EH (cell line): ENCODE measurements at regions not wholly inside any gene's neighbourhood (a gene's known extent, or its start where the extent isn't known, plus 50 kb on each side); places are given as distances from the start of the nearest gene placed in this dataset.
"Not testable (repeated sequence)": the region's sequence is repeated elsewhere in the genome, so short reads cannot be mapped to it uniquely, and the experiment has no call there.

Source experiments
- DNase-seq: peaks from one replicate; pipeline ENCODE4 v3.0.0-alpha.2; 2015; ENCODE audit warnings: low read depth

GRCh38 chr5:106006242-106006641 is 1664.5 kb downstream of the EFNA5 start:
- no peak for DNase-seq

DNA sequence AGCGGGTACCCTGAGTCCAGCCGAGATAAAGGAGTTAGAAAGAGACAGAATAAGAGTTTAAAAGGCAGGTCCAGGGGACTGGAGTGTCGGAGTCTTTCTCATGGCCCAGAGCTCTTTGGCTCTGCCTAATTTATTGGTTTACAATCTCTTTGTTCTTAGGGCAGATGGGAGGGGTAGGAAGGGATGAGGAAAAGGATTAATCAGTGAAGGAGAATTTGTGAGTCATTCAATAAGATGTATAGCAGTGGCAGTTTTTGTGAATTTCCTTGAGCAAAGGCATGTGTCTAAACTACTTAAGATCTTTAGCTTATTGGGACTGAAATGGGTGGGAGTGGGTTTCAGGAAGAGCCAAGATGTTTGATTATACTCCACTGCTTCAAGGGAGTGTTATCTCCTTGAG is 1671.7 kb downstream of the EFNA5 start:
- DNase-seq: not testable (repeated sequence)

DNA sequence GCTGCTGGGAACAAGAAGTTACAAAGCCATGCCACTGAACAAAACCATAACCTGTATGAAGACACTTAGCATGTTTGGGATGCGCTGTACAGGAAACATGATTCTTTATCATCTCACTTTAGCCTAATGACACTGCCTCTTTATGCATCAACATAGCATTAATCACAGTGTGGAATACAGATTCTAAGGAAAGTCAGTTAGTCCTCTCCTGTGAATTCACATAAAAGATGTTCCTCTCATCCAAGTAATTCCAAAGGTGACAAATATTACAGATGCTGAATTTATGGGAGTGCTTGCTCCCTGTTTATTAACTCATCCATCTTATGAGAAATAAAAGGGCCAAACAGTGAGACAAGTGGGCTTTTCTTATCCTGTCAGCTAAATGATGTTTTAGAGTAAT is 1677.7 kb downstream of the EFNA5 start:
- DNase-seq: no peak

DNA sequence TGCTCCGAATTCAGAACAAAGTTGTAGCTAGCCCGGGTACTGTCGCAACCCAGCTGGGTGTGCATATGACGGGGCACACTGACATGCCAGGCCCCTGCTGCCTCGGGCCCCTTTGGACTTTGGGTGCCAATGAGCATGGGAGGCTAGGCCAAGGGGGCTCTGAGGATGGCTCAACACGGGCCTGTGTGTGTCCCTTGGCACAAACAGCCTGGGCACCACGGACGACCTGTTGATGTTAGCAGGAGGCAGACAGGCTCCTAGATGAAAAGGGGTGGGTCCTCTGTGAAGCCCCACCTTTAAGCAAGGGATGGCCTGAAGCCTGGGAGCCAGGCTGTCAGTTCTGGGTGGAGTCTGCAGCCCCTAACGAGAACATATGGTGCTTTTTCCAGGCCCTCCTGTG is 1688.2 kb downstream of the EFNA5 start:
- no peak for DNase-seq

DNA sequence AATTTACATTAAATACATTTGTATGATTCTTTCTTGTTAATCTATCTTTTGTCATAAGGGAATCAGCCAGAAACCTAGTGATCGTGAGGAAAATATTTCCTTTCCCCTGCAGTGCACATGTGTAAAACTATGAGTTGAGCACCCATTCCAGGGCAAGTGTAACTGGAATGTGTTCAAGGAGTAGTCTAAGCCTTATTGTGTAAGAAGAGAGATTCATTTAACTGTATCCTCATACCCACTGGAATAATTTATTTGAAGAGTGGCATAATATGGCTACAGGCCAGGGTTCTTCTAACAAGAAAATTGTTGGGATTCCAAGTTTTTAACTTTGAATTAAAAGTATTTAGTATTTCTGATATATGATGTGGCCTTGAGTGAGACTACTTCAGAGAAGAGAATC is 1692.7 kb downstream of the EFNA5 start:
- no peak for DNase-seq

GRCh38 chr5:105977163-105977562 is 1693.6 kb downstream of the EFNA5 start:
- no peak for DNase-seq

- DNase-seq: no peak
Measured at GRCh38 chr5:105970919-105971318, 1699.8 kb downstream of the EFNA5 start.

GRCh38 chr5:105968981-105969380 is 1701.8 kb downstream of the EFNA5 start:
- DNase-seq: no peak

DNA sequence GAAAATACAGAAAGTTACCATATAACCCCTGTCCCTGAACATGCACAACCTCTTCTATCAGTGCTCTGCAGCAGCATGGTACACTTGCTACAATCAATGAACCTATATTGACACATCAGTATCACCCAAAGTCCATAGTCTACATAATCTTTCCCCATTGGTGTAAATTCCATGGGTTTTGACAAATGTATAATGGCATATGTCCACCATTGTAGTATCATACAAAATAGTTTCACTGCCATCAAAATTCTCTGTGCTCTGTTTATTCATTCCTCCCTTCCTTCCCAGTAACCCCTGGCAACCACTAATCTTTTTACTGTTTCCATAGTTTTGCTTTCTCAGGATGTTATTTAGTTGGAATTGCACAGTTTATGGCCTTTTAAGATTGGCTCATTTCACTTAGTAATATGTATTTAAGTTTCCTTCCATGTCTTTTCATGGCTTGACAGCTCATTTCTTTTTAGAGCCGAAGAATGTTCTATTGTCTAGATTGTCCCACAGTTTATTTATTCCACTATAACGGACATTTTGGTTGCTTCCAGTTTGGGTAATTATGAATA is 1707.0 kb downstream of the EFNA5 start:
- DNase-seq: no peak

DNA sequence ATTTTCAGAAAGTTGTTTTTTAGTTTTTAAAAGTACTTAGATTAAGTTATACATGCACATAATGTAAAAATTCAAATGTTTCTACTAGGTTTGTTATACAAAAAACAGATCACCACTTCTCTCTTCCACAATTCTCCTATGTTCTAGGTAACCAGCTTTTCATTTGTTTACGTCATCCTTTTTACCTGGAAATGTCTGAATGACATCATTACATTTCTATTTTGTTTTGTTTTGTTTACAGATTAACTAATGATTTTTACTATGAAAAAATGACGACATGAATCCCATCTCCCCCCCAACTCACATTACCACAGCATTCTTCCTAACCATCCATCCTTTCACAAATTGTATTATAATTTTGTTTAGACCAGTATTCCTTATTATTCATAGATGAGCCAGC is 1709.2 kb downstream of the EFNA5 start:
- DNase-seq: no peak

GRCh38 chr5:105956456-105957196 is 1714.1 kb downstream of the EFNA5 start:
- no peak for DNase-seq

DNA sequence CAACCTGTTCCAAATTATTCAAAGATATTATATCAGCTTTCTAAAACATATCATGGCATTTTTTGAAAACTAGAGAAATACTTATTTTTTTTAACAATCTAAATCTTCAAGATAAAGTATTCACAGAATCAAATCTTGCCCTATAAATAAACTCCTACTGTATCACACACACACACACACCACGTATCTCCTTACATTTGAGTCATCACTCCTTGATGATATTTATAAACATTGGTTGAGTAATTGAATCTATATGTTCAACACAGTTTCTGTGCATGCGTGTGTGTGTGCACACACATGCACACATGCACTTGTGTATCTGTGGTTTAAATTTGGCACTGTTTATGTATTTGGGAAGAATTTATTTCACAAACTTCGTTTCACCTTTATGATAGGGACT is 1716.4 kb downstream of the EFNA5 start:
- no peak for DNase-seq

GRCh38 chr5:105953616-105954015 is 1717.1 kb downstream of the EFNA5 start:
- no peak for DNase-seq

DNA sequence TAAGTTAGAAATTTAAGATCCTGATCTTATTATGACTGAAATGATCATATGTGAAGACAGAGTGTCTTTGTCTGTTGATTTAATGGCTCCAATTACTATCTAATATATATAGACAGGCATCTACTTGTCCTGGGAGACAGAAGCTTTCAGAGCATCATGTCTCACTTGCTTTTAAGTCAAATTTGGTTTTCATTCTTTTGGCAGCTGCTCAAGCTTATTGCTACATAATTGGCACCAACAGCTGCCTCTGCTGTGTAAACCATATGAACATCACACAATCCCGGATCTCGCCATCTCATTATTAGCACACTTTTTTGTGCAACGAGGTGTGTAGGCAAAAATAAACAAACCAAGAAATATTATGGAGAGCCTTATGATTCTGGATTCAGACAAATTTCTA is 1717.9 kb downstream of the EFNA5 start:
- DNase-seq: no peak

DNA sequence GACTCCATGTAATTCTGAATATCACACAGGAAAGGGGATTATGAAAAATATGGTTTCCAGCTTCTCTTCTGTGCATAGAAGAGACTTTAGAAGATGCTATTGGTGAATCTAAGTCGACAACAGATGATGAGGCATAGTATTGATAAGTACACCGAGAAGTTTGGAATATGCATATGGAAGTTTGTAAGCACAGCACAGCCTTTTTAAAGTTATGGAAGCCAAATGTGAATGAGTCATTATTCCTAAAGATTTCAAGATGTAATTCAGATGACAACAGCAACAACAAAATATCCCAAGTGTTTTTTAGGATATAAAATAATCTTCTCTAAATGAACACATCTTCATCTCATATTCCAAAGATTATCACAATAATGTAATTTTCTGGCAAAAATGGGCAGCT is 1723.3 kb downstream of the EFNA5 start:
- no peak for DNase-seq

DNA sequence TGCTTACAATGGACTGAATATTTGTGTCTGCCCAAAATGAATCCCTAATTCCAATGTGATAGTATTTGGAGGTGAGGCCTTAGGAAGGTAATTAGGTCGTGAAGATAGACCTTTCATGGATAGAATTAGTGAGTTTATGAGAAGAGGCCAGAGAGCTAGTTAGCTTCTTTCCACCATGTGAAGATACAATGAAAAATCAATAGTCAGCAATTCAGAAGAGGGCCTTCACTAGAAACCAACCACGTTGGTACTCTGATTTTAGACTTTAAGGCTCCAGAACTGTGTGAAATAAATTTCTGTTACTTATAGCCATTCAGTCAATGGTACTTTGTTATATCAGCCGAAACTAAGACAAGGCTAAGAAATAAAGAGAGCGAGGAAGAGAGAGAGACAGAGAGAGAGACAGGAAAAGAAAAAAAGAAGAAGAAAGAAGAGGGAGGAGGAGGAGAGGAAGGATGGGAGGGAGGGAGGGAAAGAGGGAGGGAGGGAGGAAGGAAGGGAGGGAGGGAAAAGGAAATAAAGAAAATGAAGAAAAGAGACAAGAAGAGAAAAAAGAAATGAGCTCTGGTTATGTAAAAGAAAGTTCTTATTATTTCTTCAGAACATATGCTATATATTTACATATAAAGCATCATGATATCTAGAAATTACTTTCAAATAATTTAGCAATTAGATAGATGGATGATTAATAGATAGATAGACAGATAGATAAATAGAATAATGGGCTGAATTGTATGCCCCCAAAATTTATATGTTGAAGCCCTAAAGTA is 1725.3 kb downstream of the EFNA5 start:
- DNase-seq: no peak

GRCh38 chr5:105940181-105940580 is 1730.6 kb downstream of the EFNA5 start:
- DNase-seq: no peak

DNA sequence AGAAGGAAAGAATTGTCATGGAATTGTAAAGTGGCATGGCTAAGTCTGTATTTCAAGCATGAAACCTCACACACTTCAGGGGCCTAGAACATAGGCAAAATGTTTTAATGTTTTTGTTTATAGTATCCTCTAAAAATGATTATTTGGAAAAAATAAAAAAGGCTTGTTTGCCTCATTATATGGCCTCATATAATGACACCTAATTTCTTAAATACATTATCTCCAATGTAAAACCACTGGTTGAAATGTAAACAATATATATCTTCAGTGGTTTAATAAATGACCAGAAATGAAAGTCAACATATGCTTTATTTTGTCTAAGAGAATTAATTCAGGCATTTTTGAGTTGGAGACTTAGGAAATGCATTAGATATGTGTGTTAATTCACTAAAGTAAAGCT is 1736.6 kb downstream of the EFNA5 start:
- no peak for DNase-seq

DNA sequence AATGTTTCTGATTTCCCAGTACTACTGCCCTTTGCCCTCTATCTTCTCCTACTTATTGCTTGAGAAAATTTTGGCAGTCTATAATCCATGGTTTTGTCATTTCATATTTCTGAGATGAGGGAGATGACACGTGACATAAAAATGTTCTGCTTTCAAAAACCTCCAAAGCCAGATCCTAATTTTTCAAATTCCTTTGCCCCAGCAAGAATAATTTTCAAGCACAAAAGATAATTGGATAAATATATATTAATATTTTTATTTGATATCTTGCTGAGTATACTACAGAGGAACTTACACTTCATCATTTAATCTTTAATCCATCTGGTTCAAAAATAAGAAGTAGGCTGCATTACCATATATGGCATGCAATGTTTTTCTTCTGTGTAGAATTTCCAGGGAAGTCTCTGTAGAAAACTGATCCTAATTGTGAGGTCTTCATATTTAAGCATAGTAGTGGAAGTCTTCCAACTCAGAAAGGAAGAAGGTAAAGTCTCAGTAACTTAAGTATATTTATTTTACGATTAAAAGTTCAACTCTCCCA is 1738.8 kb downstream of the EFNA5 start:
- no peak for DNase-seq

GRCh38 chr5:105929858-105930257 is 1740.9 kb downstream of the EFNA5 start:
- no peak for DNase-seq

- DNase-seq: no peak
Measured at GRCh38 chr5:105924366-105924765, 1746.4 kb downstream of the EFNA5 start.

DNA sequence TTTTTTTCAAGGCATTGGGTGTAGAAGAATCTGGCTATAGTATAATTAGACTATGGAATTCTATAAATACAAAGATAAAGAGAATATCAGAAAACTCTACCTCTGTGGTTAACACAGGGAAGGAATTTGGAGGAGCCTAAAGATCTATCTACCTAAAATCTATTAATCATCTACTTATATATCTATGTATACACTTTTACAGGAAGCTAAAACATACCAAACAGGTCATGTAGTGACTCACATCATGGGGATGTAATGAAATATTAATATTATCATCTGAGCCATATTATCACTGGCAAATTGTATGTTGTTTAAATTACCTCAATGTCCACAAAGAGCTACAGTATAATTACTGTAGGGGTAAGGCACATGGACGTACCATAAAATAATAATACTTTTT is 1748.2 kb downstream of the EFNA5 start:
- DNase-seq: no peak

GRCh38 chr5:105922080-105922479 is 1748.7 kb downstream of the EFNA5 start:
- no peak for DNase-seq
